K562 (cell line): ENCODE measurements at regions not wholly inside any gene's neighbourhood (a gene's known extent, or its start where the extent isn't known, plus 50 kb on each side); places are given as distances from the start of the nearest gene placed in this dataset.

Experiments used
- ATAC-seq: fragments of 200-7000 bp; cut with Tn5 transposase; 3 replicates; pipeline ENCODE4 v1.9.1; 2020; ENCODE audit warnings: moderate library complexity
- BruUV-seq: library from RNA; stranded (reverse); fragments of 400-500 nt; replicated peaks from 2 replicates; lab custom pipeline; 2021; lab: Mats Ljungman, UMichigan
- CTCF ChIA-PET: fragments of 300-600 bp; formaldehyde crosslinking; extraction: SDS; loops from one replicate; lab custom pipeline; 2021; ENCODE audit warnings: low intra/inter-chr PET ratio; lab: Yijun Ruan, JAX
- POLR2A ChIA-PET: fragments of 300-600, 350-650 bp; sonication (Branson Sonifier 250); formaldehyde crosslinking; extraction: SDS; loops from one replicate; lab custom pipeline; 2021; ENCODE audit warnings: antibody characterized with exemption, inconsistent platforms; lab: Yijun Ruan, JAX
- DNase-seq, 4 experiments: peaks; one replicate each; pipeline versions ENCODE4 v3.0.0 to v3.0.0-alpha.2; 2011 to 2018; ENCODE audit warnings: low spot score in 3 of 4, mixed read lengths in 3 of 4; ENCODE audit errors: extremely low read depth in 1 of 4
- FAIRE-seq: peaks from 2 replicates; lab custom pipeline; 2011; peaks lifted over from hg19 to GRCh38; lab: Jason Lieb, UNC
- H2AFZ ChIP-seq: 2 replicates; pipeline ENCODE4 v1.6.0; 2011; ENCODE audit warnings: low read depth, low read length, control low read depth, inconsistent platforms
- H3K27ac ChIP-seq: fragments of 200-600 bp; 3 replicates; pipeline ENCODE4 v1.8.0; 2011; ENCODE audit warnings: low read depth, mild to moderate bottlenecking, control low read depth, inconsistent platforms, low read length, moderate library complexity, mixed read lengths; ENCODE audit errors: extremely low read depth
- H3K27me3 ChIP-seq, 2 experiments: fragments of 300-600 bp in 1 of 2; 2 replicates in 1 of 2; 3 replicates in 1 of 2; pipeline versions ENCODE4 v1.6.0 to v1.8.0; 2011; ENCODE audit warnings: inconsistent platforms in 2 of 2, low read length in 2 of 2, mild to moderate bottlenecking in 1 of 2, mixed read lengths in 1 of 2, moderate library complexity in 1 of 2; ENCODE audit not compliant: control insufficient read depth in 2 of 2, insufficient read depth in 2 of 2
- H3K36me3 ChIP-seq: fragments of 300-600 bp; 3 replicates; pipeline ENCODE4 v1.8.0; 2011; ENCODE audit warnings: mild to moderate bottlenecking, low read length, inconsistent platforms; ENCODE audit not compliant: control insufficient read depth, insufficient read depth
- H3K4me1 ChIP-seq, 2 experiments: fragments of 200-600 bp in 1 of 2; replicated peaks in 1 of 2; 2 replicates in 1 of 2; 3 replicates in 1 of 2; pipeline versions ENCODE4 v1.5.1 to v1.8.0; 2011; ENCODE audit warnings: inconsistent platforms in 2 of 2, low read length in 2 of 2, mild to moderate bottlenecking in 1 of 2, mixed read lengths in 1 of 2, moderate library complexity in 1 of 2; ENCODE audit not compliant: control insufficient read depth in 2 of 2, insufficient read depth in 2 of 2
- H3K4me2 ChIP-seq: 2 replicates; pipeline ENCODE4 v1.6.1; 2011; ENCODE audit warnings: low read length, control low read depth, inconsistent platforms, mixed read lengths; ENCODE audit not compliant: insufficient read depth
- H3K4me3 ChIP-seq: fragments of 200-600 bp; sonication (generic), shearing (Covaris generic); 2 replicates; pipeline ENCODE4 v1.5.1; 2016; ENCODE audit warnings: control low read depth, inconsistent platforms
- H3K79me2 ChIP-seq: fragments of 200-600 bp; 3 replicates; pipeline ENCODE4 v1.8.0; 2011; ENCODE audit warnings: low read length, inconsistent platforms; ENCODE audit not compliant: control insufficient read depth, insufficient read depth
- H3K9ac ChIP-seq, 2 experiments: 2 replicates each; pipeline versions ENCODE4 v1.6.0 to v1.6.1; 2011; ENCODE audit warnings: low read depth in 2 of 2, low read length in 2 of 2, control low read depth in 1 of 2, inconsistent platforms in 1 of 2, mild to moderate bottlenecking in 1 of 2, mixed read lengths in 1 of 2; ENCODE audit not compliant: insufficient read depth in 1 of 2
- H3K9me1 ChIP-seq: one replicate; pipeline ENCODE4 v1.6.0; 2011; ENCODE audit warnings: inconsistent platforms, mild to moderate bottlenecking, low read length, moderate library complexity; ENCODE audit not compliant: control insufficient read depth, insufficient read depth
- H3K9me3 ChIP-seq: replicated peaks from 2 replicates; pipeline ENCODE4 v1.5.1; 2011; ENCODE audit warnings: low read depth, low read length, inconsistent platforms; ENCODE audit not compliant: control insufficient read depth, insufficient read depth
- H4K20me1 ChIP-seq: replicated peaks from 2 replicates; pipeline ENCODE4 v1.6.1; 2011; ENCODE audit warnings: low read length, inconsistent platforms, mixed read lengths; ENCODE audit not compliant: control insufficient read depth, insufficient read depth
- E2F5 ChIP-seq: sonication (generic); formaldehyde crosslinking; IDR thresholded peaks from 2 replicates; pipeline ENCODE4 v1.8.0; 2022; ENCODE audit warnings: mild to moderate bottlenecking, missing genetic modification reagents
- POLR2AphosphoS2 ChIP-seq: IDR thresholded peaks from 2 replicates; pipeline ENCODE4 v1.6.1; 2012; ENCODE audit warnings: low read length, improper control_type of control experiment
- RBM14 ChIP-seq: fragments of 200-400 bp; formaldehyde crosslinking; IDR thresholded peaks from 2 replicates; pipeline ENCODE4 v1.6.1; 2018; ENCODE audit warnings: low read depth, mild to moderate bottlenecking, low read length, moderate library complexity, borderline replicate concordance; ENCODE audit not compliant: insufficient read depth
- RREB1 ChIP-seq: fragments of 250-450 bp; sonication (Bioruptor Pico); IDR thresholded peaks from 2 replicates; pipeline ENCODE4 v1.4.0; 2020
- SRSF3 ChIP-seq: fragments of 200-400 bp; formaldehyde crosslinking; IDR thresholded peaks from 2 replicates; pipeline ENCODE4 v1.6.1; 2016; ENCODE audit warnings: mild to moderate bottlenecking, low read length, moderate library complexity; ENCODE audit not compliant: insufficient read depth
- ZNF436 ChIP-seq: fragments of 250-450, 450-650 bp; sonication (Bioruptor Pico); formaldehyde crosslinking; IDR thresholded peaks from 2 replicates; pipeline ENCODE4 v1.7.0; 2020; ENCODE audit warnings: mild to moderate bottlenecking
- WGBS: fragments of 100-300 bp; shearing (Covaris generic); methylation state at CpG from one replicate; pipeline ENCODE4 v1.1.6; 2016; ENCODE audit warnings: low coverage, mixed read lengths; ENCODE audit not compliant: insufficient coverage; ENCODE audit errors: missing lambda C conversion rate; 5-methylcytosine and 5-hydroxymethylcytosine counted together
- in situ Hi-C: fragments of 300-500 bp; cut with MboI; formaldehyde crosslinking; loops from 4 replicates; pipeline ENCODE4 v1.15.0; 2018; ENCODE audit warnings: inconsistent platforms, mixed read lengths
- intact Hi-C: fragments of 100-400 bp; cut with micrococcal nuclease; formaldehyde crosslinking; loops from 2 replicates; pipeline ENCODE4 v1.14.2; 2022

GRCh38 chr10:3010816-3011460, 56.4 kb upstream of the PFKP start:
- FAIRE-seq: no peak

GRCh38 chr10:3010334-3010733, 57.0 kb upstream of the PFKP start:
- no peak overlapping the region for H3K4me3 ChIP-seq
- H4K20me1 ChIP-seq: no peaks in the 10 kb centered on the region; the same call in 1 of the 2 replicates
- H3K4me1 ChIP-seq: no peaks in the 10 kb centered on the region
- H3K9ac ChIP-seq: no peak overlapping the region
- peaks cover 40 to 48% of the 10 kb centered on the region in 2 experiments; a peak in 4 of 5 replicates for H3K27me3 ChIP-seq
- in situ Hi-C loops (no loop called here), intact Hi-C loops (no loop called here)
- no peaks in the 10 kb centered on the region for H3K9me1 ChIP-seq
- 0% methylated on average over 8 of the region's 8 CpGs for WGBS
- no peaks in the 10 kb centered on the region for H3K9me3 ChIP-seq
- no peaks in the 10 kb centered on the region for H3K79me2 ChIP-seq
- BruUV-seq: no TSS peak
- ChIA-PET CTCF (no interaction called here), POLR2A (interaction anchor here (0.6 to 1.5 kb wide), 3 partner anchors 14 to 95 kb away, joined by 3 to 4 read pairs (median 3); no protein-coding TSS in a partner anchor)
- H3K27ac ChIP-seq: no peak overlapping the region
- no peak for FAIRE-seq
- H3K4me2 ChIP-seq: no peak overlapping the region
- ATAC-seq: no peak
- DNase-seq: no peak
- no peaks in the 10 kb centered on the region for H3K36me3 ChIP-seq
- H2AFZ ChIP-seq: no peak overlapping the region
- TF ChIP-seq RBM14: no peak
- TF ChIP-seq ZNF436: no peak
- no peak for TF ChIP-seq RREB1 (CRISPR knock-in tag)
- TF ChIP-seq SRSF3: no peak
- TF ChIP-seq POLR2AphosphoS2: no peak

More at GRCh38 chr10:3010816-3011460, 56.4 kb upstream of the PFKP start:
- ATAC-seq (no peak), DNase-seq (no peak)
- no peaks in the 10 kb centered on the region for H3K9me3 ChIP-seq
- in situ Hi-C loops: no loop called here
- no peak overlapping the region for H3K9ac ChIP-seq
- H3K27ac ChIP-seq: no peak overlapping the region
- no peaks in the 10 kb centered on the region; the same call in 1 of the 2 replicates for H4K20me1 ChIP-seq
- H3K27me3 ChIP-seq: peaks cover 41 to 54% of the 10 kb centered on the region in 2 experiments; a peak in 4 of 5 replicates
- H3K4me2 ChIP-seq: no peak overlapping the region
- H3K36me3 ChIP-seq: no peaks in the 10 kb centered on the region
- ChIA-PET CTCF (no interaction called here), POLR2A (interaction anchor here (0.6 to 1.5 kb wide), 2 partner anchors 13 to 96 kb away, joined by 3 to 4 read pairs; no protein-coding TSS in a partner anchor)
- no peak overlapping the region for H3K4me3 ChIP-seq
- H3K4me1 ChIP-seq: no peaks in the 10 kb centered on the region
- intact Hi-C loops: no loop called here
- no peaks in the 10 kb centered on the region for H3K79me2 ChIP-seq
- H3K9me1 ChIP-seq: no peaks in the 10 kb centered on the region
- no peak for TF ChIP-seq E2F5 (CRISPR knock-in tag)
- no TSS peak for BruUV-seq
- WGBS: 0% methylated on average over 10 of the region's 10 CpGs
- H2AFZ ChIP-seq: no peak overlapping the region
